ENCODE measurements at regions not wholly inside any gene's neighbourhood (a gene's known extent, or its start where the extent isn't known, plus 50 kb on each side); places are given as distances from the start of the nearest gene placed in this dataset.

DNA sequence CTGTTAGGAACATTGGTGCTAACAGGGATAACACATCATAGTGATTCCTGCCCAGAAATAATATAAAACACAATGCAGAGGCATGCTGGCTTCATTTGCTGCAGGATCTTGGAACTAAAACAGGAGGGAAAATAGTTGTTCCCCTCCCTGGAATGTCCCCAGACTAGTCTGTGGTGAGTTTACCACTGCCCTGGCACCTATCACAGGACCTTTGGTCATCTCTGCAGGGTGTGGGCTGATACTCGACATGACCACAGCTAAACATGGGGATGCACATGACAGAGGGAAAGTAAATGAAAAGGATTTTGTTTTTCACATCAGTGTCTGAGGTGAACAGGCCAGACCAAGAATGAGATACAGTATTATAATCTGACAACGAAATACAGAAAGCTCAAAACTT is 160.2 kb upstream of the DKK2 start:
- TF ChIP-seq, protein P1, sequence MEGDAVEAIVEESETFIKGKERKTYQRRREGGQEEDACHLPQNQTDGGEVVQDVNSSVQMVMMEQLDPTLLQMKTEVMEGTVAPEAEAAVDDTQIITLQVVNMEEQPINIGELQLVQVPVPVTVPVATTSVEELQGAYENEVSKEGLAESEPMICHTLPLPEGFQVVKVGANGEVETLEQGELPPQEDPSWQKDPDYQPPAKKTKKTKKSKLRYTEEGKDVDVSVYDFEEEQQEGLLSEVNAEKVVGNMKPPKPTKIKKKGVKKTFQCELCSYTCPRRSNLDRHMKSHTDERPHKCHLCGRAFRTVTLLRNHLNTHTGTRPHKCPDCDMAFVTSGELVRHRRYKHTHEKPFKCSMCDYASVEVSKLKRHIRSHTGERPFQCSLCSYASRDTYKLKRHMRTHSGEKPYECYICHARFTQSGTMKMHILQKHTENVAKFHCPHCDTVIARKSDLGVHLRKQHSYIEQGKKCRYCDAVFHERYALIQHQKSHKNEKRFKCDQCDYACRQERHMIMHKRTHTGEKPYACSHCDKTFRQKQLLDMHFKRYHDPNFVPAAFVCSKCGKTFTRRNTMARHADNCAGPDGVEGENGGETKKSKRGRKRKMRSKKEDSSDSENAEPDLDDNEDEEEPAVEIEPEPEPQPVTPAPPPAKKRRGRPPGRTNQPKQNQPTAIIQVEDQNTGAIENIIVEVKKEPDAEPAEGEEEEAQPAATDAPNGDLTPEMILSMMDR (IDR thresholded peaks at IDR 0.05): no peak
- TF ChIP-seq EP300 (IDR thresholded peaks at IDR 0.05) (no peak), POLR2A (IDR thresholded peaks at IDR 0.05) (no peak)
